Mucosa of rectum (tissue), 2 donors: ENCODE measurements at regions not wholly inside any gene's neighbourhood (a gene's known extent, or its start where the extent isn't known, plus 50 kb on each side); places are given as distances from the start of the nearest gene placed in this dataset.

ENCODE experiments used
- H3K27ac ChIP-seq, 2 donors: one replicate each; pipeline ENCODE4 v1.7.0; 2013; ENCODE audit warnings: inconsistent platforms in 2 of 2, low read depth in 2 of 2, low read length in 2 of 2
- H3K27me3 ChIP-seq, 2 donors: one replicate each; pipeline ENCODE4 v1.7.0; 2013; ENCODE audit warnings: low read length in 2 of 2; ENCODE audit not compliant: control insufficient read depth in 2 of 2, insufficient read depth in 2 of 2
- H3K36me3 ChIP-seq, 2 donors: one replicate each; pipeline ENCODE4 v1.7.0; 2013; ENCODE audit warnings: low read length in 2 of 2; ENCODE audit not compliant: control insufficient read depth in 2 of 2, insufficient read depth in 2 of 2
- H3K4me1 ChIP-seq, 2 donors: one replicate each; pipeline ENCODE4 v1.7.0; 2013; ENCODE audit warnings: low read length in 2 of 2, mild to moderate bottlenecking in 1 of 2; ENCODE audit not compliant: control insufficient read depth in 2 of 2, insufficient read depth in 2 of 2
- H3K4me3 ChIP-seq, 2 donors: one replicate each; pipeline ENCODE4 v1.7.0; 2013; ENCODE audit warnings: low read length in 2 of 2
- H3K9ac ChIP-seq, 2 donors: one replicate each; pipeline ENCODE4 v1.7.0; 2013; ENCODE audit warnings: low read length in 2 of 2, low read depth in 1 of 2, mild to moderate bottlenecking in 1 of 2
- H3K9me3 ChIP-seq, 2 donors: one replicate each; pipeline ENCODE4 v1.7.0; 2013; ENCODE audit warnings: low read length in 2 of 2; ENCODE audit not compliant: control insufficient read depth in 2 of 2
- donor health status: healthy.
- donor health status: Normal muscosa, but diverticular disease.

- H3K27ac ChIP-seq = no peak overlapping the region
- H3K9ac ChIP-seq = no peak overlapping the region
- no peaks in the 10 kb centered on the region for H3K36me3 ChIP-seq
- H3K4me3 ChIP-seq = no peak overlapping the region
- H3K27me3 ChIP-seq = no peaks in the 10 kb centered on the region
- peaks cover 3 to 7% of the 10 kb centered on the region in 2 donors for H3K4me1 ChIP-seq
- no peaks in the 10 kb centered on the region for H3K9me3 ChIP-seq
These were observed 93.0 kb upstream of the CEP85L start for GRCh38 chr6:118744261-118744941.

DNA sequence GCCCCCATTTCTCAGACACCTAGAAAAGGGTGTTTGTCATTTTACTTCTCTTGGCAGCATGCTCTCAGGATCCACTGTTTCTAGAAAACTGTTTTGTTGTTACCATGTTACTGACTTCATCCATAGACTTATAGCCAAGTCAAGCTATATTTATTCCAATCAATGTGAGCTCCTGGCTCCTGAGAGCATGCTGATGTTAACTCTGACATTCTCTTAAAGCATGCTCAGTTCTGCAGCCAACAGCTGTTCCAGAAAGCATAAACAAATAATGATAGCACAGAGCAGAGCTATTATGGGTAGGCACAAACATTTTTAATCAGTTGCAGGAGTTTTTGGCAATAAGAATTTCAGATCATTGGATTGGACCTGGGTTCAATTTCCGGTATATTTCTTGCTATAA is 92.4 kb upstream of the CEP85L start:
- no peaks in the 10 kb centered on the region for H3K9me3 ChIP-seq
- peaks cover 3 to 7% of the 10 kb centered on the region in 2 donors for H3K4me1 ChIP-seq
- no peak overlapping the region for H3K27ac ChIP-seq
- no peaks in the 10 kb centered on the region for H3K27me3 ChIP-seq
- no peak overlapping the region for H3K9ac ChIP-seq
- H3K4me3 ChIP-seq = no peak overlapping the region
- no peaks in the 10 kb centered on the region for H3K36me3 ChIP-seq

GRCh38 chr6:118740372-118740771 is 89.0 kb upstream of the CEP85L start:
- Histone ChIP-seq H3K27me3 (no peaks in the 10 kb centered on the region), H3K4me3 (no peak overlapping the region), H3K9me3 (no peaks in the 10 kb centered on the region), H3K4me1 (peaks cover 0 to 2% of the 10 kb centered on the region in 2 donors), H3K36me3 (no peaks in the 10 kb centered on the region), H3K9ac (no peak overlapping the region), H3K27ac (no peak overlapping the region)

GRCh38 chr6:118739696-118740353 is 88.4 kb upstream of the CEP85L start:
- H3K9me3 ChIP-seq = no peaks in the 10 kb centered on the region
- H3K4me3 ChIP-seq = no peak overlapping the region
- no peak overlapping the region for H3K9ac ChIP-seq
- peaks cover 0 to 2% of the 10 kb centered on the region in 2 donors for H3K4me1 ChIP-seq
- no peak overlapping the region for H3K27ac ChIP-seq
- H3K36me3 ChIP-seq = no peaks in the 10 kb centered on the region
- H3K27me3 ChIP-seq = no peaks in the 10 kb centered on the region

GRCh38 chr6:118736440-118736839 is 85.0 kb upstream of the CEP85L start:
- H3K9ac ChIP-seq = no peak overlapping the region
- no peak overlapping the region for H3K27ac ChIP-seq
- no peaks in the 10 kb centered on the region for H3K9me3 ChIP-seq
- no peaks in the 10 kb centered on the region for H3K36me3 ChIP-seq
- no peaks in the 10 kb centered on the region for H3K4me1 ChIP-seq
- no peaks in the 10 kb centered on the region for H3K27me3 ChIP-seq
- H3K4me3 ChIP-seq = no peak overlapping the region

- H3K4me1 ChIP-seq = no peaks in the 10 kb centered on the region
- no peak overlapping the region for H3K9ac ChIP-seq
- H3K36me3 ChIP-seq = no peaks in the 10 kb centered on the region
- H3K4me3 ChIP-seq = no peak overlapping the region
- no peak overlapping the region for H3K27ac ChIP-seq
- no peaks in the 10 kb centered on the region for H3K9me3 ChIP-seq
- H3K27me3 ChIP-seq = no peaks in the 10 kb centered on the region
These were observed 83.9 kb upstream of the CEP85L start for GRCh38 chr6:118735320-118735719.

DNA sequence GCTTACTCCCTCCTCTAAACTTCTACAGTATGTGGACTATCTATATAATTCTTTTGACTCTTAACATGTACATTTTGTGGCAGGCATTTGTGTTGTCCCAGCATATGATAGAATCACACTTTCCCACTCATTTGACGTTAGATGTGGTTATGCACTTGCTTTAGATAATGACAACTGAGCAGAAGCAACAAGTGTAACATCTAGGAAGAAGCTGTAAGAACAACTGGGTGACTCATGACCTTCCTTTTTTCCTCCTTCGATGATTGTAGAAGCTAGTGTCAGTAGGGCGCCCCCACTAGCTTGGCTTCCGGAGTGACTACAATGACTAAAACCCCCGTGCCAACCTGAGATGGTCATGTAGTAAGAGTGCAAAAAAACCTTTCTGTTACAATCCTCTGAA is 74.6 kb upstream of the CEP85L start:
- no peaks in the 10 kb centered on the region for H3K9me3 ChIP-seq
- no peaks in the 10 kb centered on the region for H3K4me1 ChIP-seq
- H3K27me3 ChIP-seq = no peaks in the 10 kb centered on the region
- H3K9ac ChIP-seq = no peak overlapping the region
- no peak overlapping the region for H3K27ac ChIP-seq
- H3K36me3 ChIP-seq = no peaks in the 10 kb centered on the region
- H3K4me3 ChIP-seq = no peak overlapping the region

- H3K27ac ChIP-seq = no peak overlapping the region
- H3K27me3 ChIP-seq = no peaks in the 10 kb centered on the region
These were observed 72.8 kb upstream of the CEP85L start for GRCh38 chr6:118724211-118724610.

GRCh38 chr6:118722829-118723813 is 71.7 kb upstream of the CEP85L start:
- no peaks in the 10 kb centered on the region for H3K27me3 ChIP-seq
- no peaks in the 10 kb centered on the region for H3K36me3 ChIP-seq
- no peaks in the 10 kb centered on the region for H3K4me1 ChIP-seq
- no peak overlapping the region for H3K27ac ChIP-seq
- no peak overlapping the region for H3K4me3 ChIP-seq
- H3K9me3 ChIP-seq = no peaks in the 10 kb centered on the region
- H3K9ac ChIP-seq = no peak overlapping the region

More at GRCh38 chr6:118724211-118724610, 72.8 kb upstream of the CEP85L start:
- Histone ChIP-seq H3K36me3 (no peaks in the 10 kb centered on the region), H3K9ac (no peak overlapping the region), H3K9me3 (no peaks in the 10 kb centered on the region), H3K4me1 (no peaks in the 10 kb centered on the region), H3K4me3 (no peak overlapping the region)

DNA sequence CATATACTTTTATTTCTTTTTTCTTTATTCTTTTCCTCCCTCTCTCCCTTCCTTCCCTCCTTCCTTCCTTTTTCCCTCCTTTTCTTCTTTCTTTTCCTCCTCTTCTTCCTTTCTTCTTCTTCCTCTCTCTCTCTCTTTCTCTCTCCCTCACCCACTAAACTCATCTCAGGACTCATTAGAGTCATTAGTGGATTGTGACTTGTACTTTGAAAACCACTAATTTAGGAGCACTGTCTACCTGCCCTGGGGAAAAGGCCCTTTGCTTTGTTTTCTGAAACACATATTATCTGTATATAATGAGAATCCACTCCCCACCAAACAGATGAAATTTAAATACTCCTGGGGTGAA is 68.7 kb upstream of the CEP85L start:
- no peaks in the 10 kb centered on the region for H3K36me3 ChIP-seq
- H3K9ac ChIP-seq = no peak overlapping the region
- no peaks in the 10 kb centered on the region for H3K27me3 ChIP-seq
- H3K27ac ChIP-seq = no peak overlapping the region
- no peaks in the 10 kb centered on the region for H3K9me3 ChIP-seq
- no peak overlapping the region for H3K4me3 ChIP-seq
- H3K4me1 ChIP-seq = no peaks in the 10 kb centered on the region
